GM12878 (cell line): ENCODE measurements at regions not wholly inside any gene's neighbourhood (a gene's known extent, or its start where the extent isn't known, plus 50 kb on each side); places are given as distances from the start of the nearest gene placed in this dataset.

ENCODE experiments used
- EGR1 ChIP-seq, 2 experiments: IDR thresholded peaks; 1 replicate in 1 of 2; 2 replicates in 1 of 2; pipeline ENCODE4 v1.6.1; 2011 to 2012; ENCODE audit warnings: low read depth in 2 of 2, low read length in 2 of 2, borderline replicate concordance in 1 of 2, mild to moderate bottlenecking in 1 of 2, moderate library complexity in 1 of 2
- EZH2 ChIP-seq: IDR thresholded peaks from 2 replicates; pipeline ENCODE4 v1.6.1; 2012; ENCODE audit warnings: low read depth, mild to moderate bottlenecking, control low read depth, inconsistent platforms, low read length, borderline replicate concordance; ENCODE audit not compliant: control insufficient read depth
- PBX3 ChIP-seq: IDR thresholded peaks from 2 replicates; pipeline ENCODE4 v1.6.1; 2011; ENCODE audit warnings: mild to moderate bottlenecking, low read depth, low read length, moderate library complexity; ENCODE audit not compliant: insufficient replicate concordance
- POLR2A ChIP-seq: IDR thresholded peaks from 2 replicates; pipeline ENCODE4 v1.6.1; 2011; ENCODE audit warnings: low read depth, mild to moderate bottlenecking, low read length
- POLR2AphosphoS5 ChIP-seq: IDR thresholded peaks from 2 replicates; pipeline ENCODE4 v1.6.1; 2011; ENCODE audit warnings: mild to moderate bottlenecking, low read length, inconsistent platforms
- RAD51 ChIP-seq: fragments of 450-650 bp; IDR thresholded peaks from 2 replicates; pipeline ENCODE4 v1.6.1; 2016; ENCODE audit warnings: moderate library complexity, mild to moderate bottlenecking, inconsistent platforms
- SMARCA5 ChIP-seq: fragments of 450-650 bp; IDR thresholded peaks from 2 replicates; pipeline ENCODE4 v1.6.1; 2017; ENCODE audit warnings: mild to moderate bottlenecking
- TCF3 ChIP-seq: IDR thresholded peaks from 2 replicates; pipeline ENCODE4 v1.6.1; 2012; ENCODE audit warnings: low read depth, mild to moderate bottlenecking, low read length, borderline replicate concordance; ENCODE audit not compliant: insufficient read depth
- YY1 ChIP-seq: IDR thresholded peaks from 2 replicates; pipeline ENCODE4 v1.6.1; 2011; ENCODE audit warnings: low read depth, mild to moderate bottlenecking, low read length
- ZBED1 ChIP-seq: IDR thresholded peaks from 2 replicates; pipeline ENCODE4 v1.6.1; 2016; ENCODE audit warnings: borderline replicate concordance
- ZBTB4 ChIP-seq: fragments of 450-650 bp; formaldehyde crosslinking; IDR thresholded peaks from 2 replicates; pipeline ENCODE4 v1.4.0; 2022; ENCODE audit warnings: mild to moderate bottlenecking, moderate library complexity
- TF ChIP-seq, protein P1 (sequence below), 3 experiments: IDR thresholded peaks in 2 of 3; conservative IDR thresholded peaks in 1 of 3; 2 replicates each; pipeline ENCODE4 v1.5.1; 2011; ENCODE audit warnings: low read depth in 3 of 3, low read length in 3 of 3, mild to moderate bottlenecking in 3 of 3, control low read depth in 2 of 3, moderate library complexity in 2 of 3, inconsistent platforms in 1 of 3, mixed read lengths in 1 of 3; ENCODE audit not compliant: control insufficient read depth in 2 of 3, insufficient read depth in 1 of 3; ENCODE audit errors: extremely low read depth in 1 of 3
- TF ChIP-seq, protein P2 (sequence below): fragments of 450-650 bp; IDR thresholded peaks from 2 replicates; pipeline ENCODE4 v1.6.1; 2017; ENCODE audit warnings: mild to moderate bottlenecking, moderate library complexity

DNA sequence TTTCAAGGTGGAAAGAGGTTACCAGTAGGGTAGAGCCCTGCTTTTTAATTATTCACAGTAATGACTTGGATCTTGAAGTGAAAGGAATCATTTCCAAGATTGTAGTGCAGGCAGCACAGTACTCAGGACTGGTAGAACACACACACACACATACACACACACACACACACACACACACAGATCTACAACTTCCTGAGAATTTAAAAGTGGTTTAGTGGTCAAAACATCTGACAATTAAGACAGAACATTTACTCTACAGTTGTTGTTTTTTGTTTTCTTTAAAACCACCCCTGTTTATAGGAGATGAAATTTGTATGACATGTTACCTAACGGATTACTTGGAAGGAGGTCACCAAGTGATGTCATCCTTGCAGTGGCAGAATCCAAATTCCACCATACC is 146.7 kb upstream of the VRK2 start:
- TF ChIP-seq POLR2A (no peak), POLR2AphosphoS5 (no peak), TCF3 (no peak), ZBED1 (no peak), RAD51 (no peak), SMARCA5 (no peak), PBX3 (no peak), EZH2 (no peak), ZBTB4 (no peak), YY1 (no peak), EGR1 (IDR thresholded peaks at IDR 0.05; ENCODE audit: borderline replicate concordance in 1 of 2, low read depth in 2 of 2, low read length in 2 of 2) (no peak)
- TF ChIP-seq, protein P1, sequence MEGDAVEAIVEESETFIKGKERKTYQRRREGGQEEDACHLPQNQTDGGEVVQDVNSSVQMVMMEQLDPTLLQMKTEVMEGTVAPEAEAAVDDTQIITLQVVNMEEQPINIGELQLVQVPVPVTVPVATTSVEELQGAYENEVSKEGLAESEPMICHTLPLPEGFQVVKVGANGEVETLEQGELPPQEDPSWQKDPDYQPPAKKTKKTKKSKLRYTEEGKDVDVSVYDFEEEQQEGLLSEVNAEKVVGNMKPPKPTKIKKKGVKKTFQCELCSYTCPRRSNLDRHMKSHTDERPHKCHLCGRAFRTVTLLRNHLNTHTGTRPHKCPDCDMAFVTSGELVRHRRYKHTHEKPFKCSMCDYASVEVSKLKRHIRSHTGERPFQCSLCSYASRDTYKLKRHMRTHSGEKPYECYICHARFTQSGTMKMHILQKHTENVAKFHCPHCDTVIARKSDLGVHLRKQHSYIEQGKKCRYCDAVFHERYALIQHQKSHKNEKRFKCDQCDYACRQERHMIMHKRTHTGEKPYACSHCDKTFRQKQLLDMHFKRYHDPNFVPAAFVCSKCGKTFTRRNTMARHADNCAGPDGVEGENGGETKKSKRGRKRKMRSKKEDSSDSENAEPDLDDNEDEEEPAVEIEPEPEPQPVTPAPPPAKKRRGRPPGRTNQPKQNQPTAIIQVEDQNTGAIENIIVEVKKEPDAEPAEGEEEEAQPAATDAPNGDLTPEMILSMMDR (IDR thresholded peaks at IDR 0.05 in 2 of 3, conservative IDR thresholded peaks at IDR 0.05 in 1 of 3; ENCODE audit: control insufficient read depth in 2 of 3, extremely low read depth in 1 of 3, insufficient read depth in 1 of 3, low read depth in 3 of 3, low read length in 3 of 3) = no peak
- TF ChIP-seq, protein P2, sequence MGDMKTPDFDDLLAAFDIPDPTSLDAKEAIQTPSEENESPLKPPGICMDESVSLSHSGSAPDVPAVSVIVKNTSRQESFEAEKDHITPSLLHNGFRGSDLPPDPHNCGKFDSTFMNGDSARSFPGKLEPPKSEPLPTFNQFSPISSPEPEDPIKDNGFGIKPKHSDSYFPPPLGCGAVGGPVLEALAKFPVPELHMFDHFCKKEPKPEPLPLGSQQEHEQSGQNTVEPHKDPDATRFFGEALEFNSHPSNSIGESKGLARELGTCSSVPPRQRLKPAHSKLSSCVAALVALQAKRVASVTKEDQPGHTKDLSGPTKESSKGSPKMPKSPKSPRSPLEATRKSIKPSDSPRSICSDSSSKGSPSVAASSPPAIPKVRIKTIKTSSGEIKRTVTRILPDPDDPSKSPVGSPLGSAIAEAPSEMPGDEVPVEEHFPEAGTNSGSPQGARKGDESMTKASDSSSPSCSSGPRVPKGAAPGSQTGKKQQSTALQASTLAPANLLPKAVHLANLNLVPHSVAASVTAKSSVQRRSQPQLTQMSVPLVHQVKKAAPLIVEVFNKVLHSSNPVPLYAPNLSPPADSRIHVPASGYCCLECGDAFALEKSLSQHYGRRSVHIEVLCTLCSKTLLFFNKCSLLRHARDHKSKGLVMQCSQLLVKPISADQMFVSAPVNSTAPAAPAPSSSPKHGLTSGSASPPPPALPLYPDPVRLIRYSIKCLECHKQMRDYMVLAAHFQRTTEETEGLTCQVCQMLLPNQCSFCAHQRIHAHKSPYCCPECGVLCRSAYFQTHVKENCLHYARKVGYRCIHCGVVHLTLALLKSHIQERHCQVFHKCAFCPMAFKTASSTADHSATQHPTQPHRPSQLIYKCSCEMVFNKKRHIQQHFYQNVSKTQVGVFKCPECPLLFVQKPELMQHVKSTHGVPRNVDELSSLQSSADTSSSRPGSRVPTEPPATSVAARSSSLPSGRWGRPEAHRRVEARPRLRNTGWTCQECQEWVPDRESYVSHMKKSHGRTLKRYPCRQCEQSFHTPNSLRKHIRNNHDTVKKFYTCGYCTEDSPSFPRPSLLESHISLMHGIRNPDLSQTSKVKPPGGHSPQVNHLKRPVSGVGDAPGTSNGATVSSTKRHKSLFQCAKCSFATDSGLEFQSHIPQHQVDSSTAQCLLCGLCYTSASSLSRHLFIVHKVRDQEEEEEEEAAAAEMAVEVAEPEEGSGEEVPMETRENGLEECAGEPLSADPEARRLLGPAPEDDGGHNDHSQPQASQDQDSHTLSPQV = no peak
